T-helper 17 cell (primary cell): ENCODE measurements at regions not wholly inside any gene's neighbourhood (a gene's known extent, or its start where the extent isn't known, plus 50 kb on each side); places are given as distances from the start of the nearest gene placed in this dataset.
A peak's percentile ranks its signal among the peaks of the same experiment; 100 is the strongest.
"Not testable (repeated sequence)": the region's sequence is repeated elsewhere in the genome, so short reads cannot be mapped to it uniquely, and the experiment has no call there.

Experiments
- ATAC-seq: fragments of 150-1000 bp; cut with Tn5 transposase; 2 replicates; pipeline ENCODE4 v1.10.0; 2021; ENCODE audit warnings: mild to moderate bottlenecking, moderate library complexity
- DNase-seq, 3 donors: peaks; one replicate each; pipeline versions ENCODE4 v3.0.0 to v3.0.0-alpha.2; 2020 to 2021
- H3K9me3 ChIP-seq: one replicate; pipeline ENCODE4 v1.7.0; 2013; ENCODE audit warnings: low read length, mild to moderate bottlenecking; ENCODE audit not compliant: control insufficient read depth, poor library complexity, severe bottlenecking
- H3K27ac Mint-ChIP-seq: one replicate; pipeline ENCODE4 v1.8.0; 2022; ENCODE audit warnings: mild to moderate bottlenecking, moderate library complexity, mixed read lengths
- H3K27me3 Mint-ChIP-seq: one replicate; pipeline ENCODE4 v1.8.0; 2022; ENCODE audit warnings: mixed read lengths
- H3K36me3 Mint-ChIP-seq: one replicate; pipeline ENCODE4 v1.8.0; 2022; ENCODE audit warnings: low read depth, mixed read lengths
- H3K4me1 Mint-ChIP-seq: one replicate; pipeline ENCODE4 v1.8.0; 2022; ENCODE audit warnings: mild to moderate bottlenecking, mixed read lengths
- H3K4me3 Mint-ChIP-seq: one replicate; pipeline ENCODE4 v1.8.0; 2022; ENCODE audit warnings: mild to moderate bottlenecking, moderate library complexity, mixed read lengths

DNA sequence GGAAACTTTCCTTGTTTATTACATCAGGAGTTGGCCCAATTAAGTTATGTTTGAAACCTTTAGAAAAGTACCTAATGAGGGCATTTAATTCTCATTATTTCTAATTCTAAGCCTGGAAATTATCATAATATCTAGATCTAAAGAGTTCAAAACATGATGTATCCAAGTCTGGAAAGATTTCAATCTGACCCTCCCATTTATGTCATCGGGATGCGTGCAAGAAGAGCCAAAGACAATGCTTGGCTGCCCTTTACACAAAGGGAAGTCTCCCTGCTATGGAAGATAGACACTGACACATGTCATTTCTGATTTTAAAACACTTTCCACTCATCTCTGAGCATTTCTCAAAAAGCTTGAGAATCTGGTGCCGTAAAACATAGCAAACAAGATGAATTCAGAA lies 222.4 kb downstream of the ANTXR2 start:
- H3K27ac Mint-ChIP-seq, result no peak overlapping the region
- peaks cover 3% of the 10 kb centered on the region for H3K4me1 Mint-ChIP-seq
- no peaks in the 10 kb centered on the region for H3K9me3 ChIP-seq
- no peaks in the 10 kb centered on the region for H3K36me3 Mint-ChIP-seq
- H3K4me3 Mint-ChIP-seq, result no peak overlapping the region
- no peak for DNase-seq
- H3K27me3 Mint-ChIP-seq, result peaks cover 9% of the 10 kb centered on the region
- no peak for ATAC-seq

DNA sequence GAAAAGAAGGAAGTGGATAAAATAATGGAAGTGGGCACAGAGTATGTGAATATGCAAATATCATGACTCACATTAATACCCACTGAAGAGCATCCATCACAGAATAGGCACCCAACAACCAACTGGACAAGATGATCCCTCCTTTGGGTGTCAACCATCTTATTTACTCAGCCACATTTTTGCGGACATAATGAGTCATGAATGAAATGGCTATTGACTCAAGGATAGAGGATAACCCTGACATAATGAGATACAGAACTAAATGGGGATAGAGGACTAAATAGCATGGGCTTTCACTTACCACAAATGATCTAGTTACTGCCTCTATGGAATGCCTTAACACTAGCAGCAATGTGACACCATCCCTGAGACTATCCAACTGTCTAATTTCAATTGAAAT lies 224.7 kb downstream of the ANTXR2 start:
- no peak for DNase-seq
- no peak overlapping the region for H3K27ac Mint-ChIP-seq
- H3K27me3 Mint-ChIP-seq, result peaks cover 9% of the 10 kb centered on the region
- H3K36me3 Mint-ChIP-seq, result no peaks in the 10 kb centered on the region
- H3K4me1 Mint-ChIP-seq, result peaks cover 3% of the 10 kb centered on the region
- peaks cover 7% of the 10 kb centered on the region for H3K9me3 ChIP-seq
- no peak for ATAC-seq
- H3K4me3 Mint-ChIP-seq, result no peak overlapping the region

DNA sequence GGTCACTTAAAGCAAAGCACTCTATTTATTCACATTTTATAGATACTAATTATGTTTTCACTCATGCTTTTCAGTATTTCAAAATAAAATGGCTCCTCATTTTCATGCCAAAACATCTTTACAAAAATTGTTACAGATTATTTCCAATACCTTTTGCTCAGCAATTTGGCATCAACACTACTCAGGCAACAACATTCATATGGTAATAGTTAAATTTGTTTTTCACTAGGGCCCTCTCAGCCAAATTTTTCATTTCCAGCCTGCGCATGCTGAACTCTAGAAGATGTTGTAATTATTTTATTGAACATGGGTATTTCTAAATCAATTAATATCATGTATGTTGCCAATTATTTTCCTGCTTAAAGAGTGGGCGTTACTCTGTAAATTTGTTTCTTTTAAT lies 225.6 kb downstream of the ANTXR2 start:
- Mint-ChIP-seq H3K4me3 (no peak overlapping the region), H3K27ac (no peak overlapping the region), H3K27me3 (peaks cover 4% of the 10 kb centered on the region), H3K36me3 (no peaks in the 10 kb centered on the region), H3K4me1 (no peaks in the 10 kb centered on the region)
- H3K9me3 ChIP-seq, result peaks cover 7% of the 10 kb centered on the region
- ATAC-seq, result no peak
- no peak for DNase-seq

DNA sequence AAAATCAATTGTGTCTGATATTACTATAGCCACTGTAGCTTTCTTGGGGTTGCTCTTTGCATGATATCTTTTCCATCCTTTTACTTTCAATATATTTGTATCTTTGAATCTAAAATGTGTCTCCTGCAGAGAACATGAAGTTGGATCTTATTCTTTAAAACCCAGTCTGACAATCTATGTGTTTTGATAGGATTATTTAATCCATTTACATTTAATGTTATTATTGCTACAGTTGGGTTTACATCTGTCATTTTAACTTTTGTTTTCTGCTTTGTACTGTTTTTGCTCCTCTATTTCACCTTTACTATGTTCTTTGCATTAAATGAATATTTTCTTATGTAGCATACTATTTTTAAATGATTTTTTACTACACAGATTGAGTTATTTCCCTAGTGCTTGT lies 230.9 kb downstream of the ANTXR2 start:
- Mint-ChIP-seq H3K27me3 (no peaks in the 10 kb centered on the region), H3K27ac (no peak overlapping the region), H3K36me3 (no peaks in the 10 kb centered on the region), H3K4me1 (no peaks in the 10 kb centered on the region), H3K4me3 (no peak overlapping the region)
- ATAC-seq, result no peak
- H3K9me3 ChIP-seq, result peaks cover 7% of the 10 kb centered on the region
- DNase-seq, result no peak

DNA sequence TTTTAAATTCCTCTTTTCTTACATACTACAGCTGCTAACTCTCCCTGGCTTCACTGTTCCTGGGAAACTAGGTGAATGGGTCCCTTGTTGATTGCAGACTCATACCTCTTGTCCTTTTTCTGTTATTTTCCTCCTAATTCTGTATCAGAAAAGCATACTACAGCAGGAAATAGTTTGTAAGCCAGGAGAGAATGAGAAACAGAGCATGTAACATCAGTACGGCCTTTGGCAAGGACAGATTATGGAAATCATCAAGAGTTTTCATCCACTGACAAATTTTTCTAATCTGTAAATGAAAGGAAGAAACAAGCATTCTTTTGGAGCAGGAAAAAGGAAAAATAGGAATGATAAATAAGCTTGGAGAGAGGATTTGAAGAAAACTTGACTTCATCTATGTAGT lies 239.2 kb downstream of the ANTXR2 start:
- Mint-ChIP-seq H3K4me1 (no peaks in the 10 kb centered on the region), H3K36me3 (no peaks in the 10 kb centered on the region), H3K4me3 (no peak overlapping the region), H3K27me3 (peaks cover 8% of the 10 kb centered on the region), H3K27ac (no peak overlapping the region)
- ATAC-seq, result no peak
- no peak for DNase-seq
- no peaks in the 10 kb centered on the region for H3K9me3 ChIP-seq

DNA sequence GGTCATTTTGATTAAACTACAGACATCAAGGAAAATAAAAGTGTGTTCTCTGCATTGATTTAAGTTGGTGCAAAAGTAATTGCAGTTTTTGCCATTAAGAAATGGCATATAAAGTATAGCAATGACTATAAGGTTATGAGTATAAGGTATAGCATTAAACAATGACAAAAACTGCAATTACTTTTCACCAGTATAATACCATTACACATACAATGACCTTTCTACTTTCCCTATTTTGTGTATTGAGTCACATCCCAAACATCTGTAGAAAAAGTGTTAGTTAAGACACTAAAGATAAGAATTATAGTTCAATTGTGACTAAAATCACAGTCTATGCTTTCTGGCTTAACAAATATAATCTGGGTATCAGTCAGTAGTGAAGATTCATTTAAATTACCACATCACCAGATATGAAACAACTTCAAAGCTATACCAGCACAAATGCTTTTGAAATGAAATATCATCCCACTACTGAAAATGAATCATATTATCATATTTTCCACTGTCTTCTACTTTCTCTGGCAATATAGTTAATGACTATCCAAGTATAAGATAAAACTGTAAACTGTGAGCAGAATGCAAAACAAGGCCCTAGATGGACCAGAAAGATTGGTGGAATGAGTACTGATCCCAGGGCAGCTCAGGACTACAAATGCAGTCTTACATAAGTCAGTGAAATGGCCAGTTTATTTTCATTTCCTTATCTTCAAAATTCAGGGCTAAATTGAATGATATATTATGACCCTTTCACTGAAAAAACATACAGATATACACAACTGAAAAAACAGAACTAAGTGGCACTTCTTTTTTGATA lies 241.1 kb downstream of the ANTXR2 start:
- ATAC-seq (no peak), DNase-seq (no peak)
- H3K27me3 Mint-ChIP-seq, result peaks cover 8% of the 10 kb centered on the region
- no peak overlapping the region for H3K4me3 Mint-ChIP-seq
- no peak overlapping the region for H3K27ac Mint-ChIP-seq
- H3K4me1 Mint-ChIP-seq, result no peaks in the 10 kb centered on the region
- no peaks in the 10 kb centered on the region for H3K36me3 Mint-ChIP-seq
- H3K9me3 ChIP-seq, result no peaks in the 10 kb centered on the region

DNA sequence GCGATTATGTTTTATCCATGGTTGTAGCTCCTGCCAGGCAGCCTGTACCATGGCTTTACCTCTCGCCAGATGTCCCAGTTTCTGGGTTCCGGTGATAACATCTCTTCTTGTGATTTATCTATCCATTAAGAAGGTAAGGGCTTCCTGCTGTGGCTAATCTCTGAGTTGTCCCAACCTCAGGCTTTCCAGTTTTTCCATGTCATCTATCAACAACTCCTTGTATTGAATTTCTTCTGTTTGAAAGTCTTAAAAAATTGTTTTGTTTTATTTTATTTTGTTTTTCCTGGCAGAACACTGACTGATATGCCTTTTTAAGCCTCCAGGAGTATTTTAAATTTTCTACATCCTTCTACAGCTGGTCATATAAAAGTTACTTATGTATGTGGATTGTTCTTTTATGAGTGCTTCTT lies 241.9 kb downstream of the ANTXR2 start:
- peaks cover 8% of the 10 kb centered on the region for H3K27me3 Mint-ChIP-seq
- no peaks in the 10 kb centered on the region for H3K4me1 Mint-ChIP-seq
- no peak overlapping the region for H3K4me3 Mint-ChIP-seq
- DNase-seq (no peak), ATAC-seq (no peak)
- H3K36me3 Mint-ChIP-seq, result no peaks in the 10 kb centered on the region
- no peak overlapping the region for H3K27ac Mint-ChIP-seq
- no peaks in the 10 kb centered on the region for H3K9me3 ChIP-seq

DNA sequence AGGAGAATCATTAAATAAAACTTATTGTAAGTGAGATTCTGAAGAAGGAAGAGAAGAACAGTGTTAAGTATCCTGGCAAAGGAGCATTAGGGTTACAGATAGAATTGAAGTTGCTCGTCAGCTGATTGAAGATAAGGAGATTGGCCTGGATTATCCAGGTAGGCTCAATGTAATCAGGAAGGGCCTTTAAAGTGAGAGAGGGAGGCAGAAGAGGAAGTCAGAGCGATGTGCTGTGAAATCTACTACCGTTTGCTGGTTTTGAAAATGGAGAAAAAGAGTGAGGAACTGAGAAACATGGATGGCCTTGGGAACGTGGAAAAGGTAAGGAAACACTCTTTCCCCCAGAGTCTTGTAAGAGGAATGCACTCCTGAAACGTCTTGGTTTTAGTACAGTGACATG lies 245.7 kb downstream of the ANTXR2 start:
- Mint-ChIP-seq H3K4me3 (no peak overlapping the region), H3K27me3 (peaks cover 8% of the 10 kb centered on the region), H3K27ac (no peak overlapping the region), H3K36me3 (no peaks in the 10 kb centered on the region), H3K4me1 (no peaks in the 10 kb centered on the region)
- DNase-seq (no peak), ATAC-seq (no peak)
- H3K9me3 ChIP-seq, result no peaks in the 10 kb centered on the region

DNA sequence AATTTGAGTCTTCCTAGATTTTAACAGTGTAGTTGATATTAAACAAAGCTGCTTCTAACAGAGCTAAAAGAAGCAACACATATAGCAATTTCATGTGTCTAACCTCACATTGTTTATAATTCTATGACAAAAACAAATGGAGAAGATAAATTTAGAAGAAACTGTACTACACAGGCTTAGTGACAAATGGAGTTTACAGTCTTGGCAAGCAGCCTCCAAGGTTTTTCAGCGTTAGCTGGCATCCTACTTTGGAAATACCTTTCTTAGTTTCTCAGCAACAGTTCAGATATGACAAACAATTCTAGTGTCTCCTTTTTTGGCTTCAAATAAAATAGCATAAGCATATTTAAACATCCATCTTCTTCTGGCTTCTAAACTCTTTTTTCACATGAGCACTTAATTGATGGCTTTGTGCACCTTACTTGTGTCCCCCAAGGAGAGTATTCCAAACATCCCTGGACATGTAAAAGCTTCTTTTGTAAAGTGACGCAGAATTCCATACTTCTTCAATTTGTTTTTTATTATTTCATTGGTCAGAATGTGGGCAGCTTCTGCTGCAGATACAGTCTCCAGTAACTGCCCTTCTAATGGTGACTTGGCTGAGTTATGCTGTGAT lies 249.8 kb downstream of the ANTXR2 start:
- ATAC-seq, result no peak
- Mint-ChIP-seq H3K36me3 (no peaks in the 10 kb centered on the region), H3K4me1 (no peaks in the 10 kb centered on the region), H3K27me3 (peaks cover under 1% of the 10 kb centered on the region), H3K4me3 (no peak overlapping the region), H3K27ac (no peak overlapping the region)
- no peak for DNase-seq
- no peaks in the 10 kb centered on the region for H3K9me3 ChIP-seq

DNA sequence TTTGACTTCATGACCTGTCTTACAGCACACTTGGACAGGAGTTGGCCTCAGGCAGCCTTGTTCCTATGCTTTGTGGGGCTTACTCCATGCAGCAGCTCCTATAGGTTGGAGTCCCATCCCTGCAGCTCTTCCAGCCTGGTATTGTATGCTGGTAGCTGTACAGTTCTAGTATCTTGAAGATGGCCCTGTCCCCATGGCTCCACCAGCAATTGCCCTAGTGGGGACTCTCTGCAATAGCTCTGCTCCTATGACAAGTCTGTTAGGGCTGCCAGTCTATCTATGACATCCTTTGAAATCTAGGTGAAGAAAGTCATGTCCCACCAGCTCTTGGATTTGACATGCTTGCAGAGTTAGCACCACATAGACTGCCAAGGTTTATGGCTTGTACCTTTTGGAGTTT lies 252.6 kb downstream of the ANTXR2 start:
- H3K4me1 Mint-ChIP-seq, result no peaks in the 10 kb centered on the region
- no peaks in the 10 kb centered on the region for H3K36me3 Mint-ChIP-seq
- H3K9me3 ChIP-seq, result no peaks in the 10 kb centered on the region
- peaks cover 5% of the 10 kb centered on the region for H3K27me3 Mint-ChIP-seq
- ATAC-seq (peak; percentile 35), DNase-seq (no peak)
- no peak overlapping the region for H3K4me3 Mint-ChIP-seq
- no peak overlapping the region for H3K27ac Mint-ChIP-seq

DNA sequence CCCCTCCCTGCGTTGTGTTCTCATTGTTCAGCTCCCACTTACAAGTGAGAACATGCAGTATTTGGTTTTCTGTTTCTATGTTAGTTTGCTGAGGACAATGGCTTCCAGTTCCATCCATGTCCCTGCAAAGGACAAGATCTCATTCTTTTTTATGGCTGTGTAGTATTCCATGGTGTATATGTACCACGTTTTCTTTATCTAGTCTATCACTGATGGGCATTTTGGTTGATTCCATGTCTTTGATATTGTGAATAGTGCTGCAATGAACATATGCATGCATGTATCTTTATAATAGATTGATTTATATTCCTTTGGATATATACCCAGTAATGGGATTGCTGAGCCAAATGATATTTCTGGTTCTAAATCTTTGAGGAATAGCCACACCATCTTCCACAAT lies 265.1 kb downstream of the ANTXR2 start:
- not testable (repeated sequence) for H3K27ac Mint-ChIP-seq, H3K4me1 Mint-ChIP-seq, ATAC-seq, H3K36me3 Mint-ChIP-seq, H3K9me3 ChIP-seq, H3K4me3 Mint-ChIP-seq, DNase-seq
- H3K27me3 Mint-ChIP-seq, result peaks cover 14% of the 10 kb centered on the region

DNA sequence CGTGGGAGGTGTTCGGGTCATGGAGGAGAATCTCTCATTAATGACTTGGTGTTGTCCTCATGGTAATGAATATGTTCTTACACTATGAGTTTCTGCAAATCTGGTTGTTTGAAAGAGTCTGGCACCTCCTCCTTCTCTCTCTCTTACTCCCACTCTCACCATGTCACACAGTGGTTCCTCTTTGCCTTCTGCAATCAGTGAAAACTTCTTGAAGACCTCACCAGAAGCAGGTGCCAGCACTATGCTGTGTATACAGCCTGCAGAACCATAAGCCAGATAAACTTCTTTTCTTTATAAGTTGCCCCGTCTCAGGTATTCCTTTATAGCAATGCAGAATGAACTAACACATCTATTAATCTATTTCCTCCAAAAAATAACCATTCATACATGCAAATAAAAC lies 275.0 kb downstream of the ANTXR2 start:
- peaks cover 6% of the 10 kb centered on the region for H3K27me3 Mint-ChIP-seq
- H3K4me3 Mint-ChIP-seq, result no peak overlapping the region
- H3K4me1 Mint-ChIP-seq, result no peaks in the 10 kb centered on the region
- peak overlapping the region; percentile 16 for H3K27ac Mint-ChIP-seq
- H3K9me3 ChIP-seq, result no peaks in the 10 kb centered on the region
- H3K36me3 Mint-ChIP-seq, result peaks cover 2% of the 10 kb centered on the region
- ATAC-seq, result no peak
- DNase-seq, result no peak

DNA sequence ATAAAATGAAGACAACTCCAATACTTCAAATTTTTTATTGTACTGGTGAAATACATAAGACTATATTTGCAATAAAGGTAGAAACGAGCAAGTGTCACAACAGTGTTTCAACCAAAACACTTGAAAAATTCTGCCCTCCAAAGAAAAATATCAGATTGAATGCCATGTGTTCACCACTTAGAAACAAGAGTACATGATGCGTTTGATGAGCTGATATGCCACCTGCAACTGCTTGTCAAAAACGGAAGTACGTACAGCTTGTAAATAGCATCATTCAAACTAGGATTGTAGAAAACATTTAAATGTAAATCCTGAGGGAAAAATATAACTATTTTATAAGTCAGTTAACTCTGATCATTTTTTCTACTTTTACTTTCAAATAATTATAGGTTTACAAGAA lies 276.1 kb downstream of the ANTXR2 start:
- no peaks in the 10 kb centered on the region for H3K9me3 ChIP-seq
- H3K4me3 Mint-ChIP-seq, result no peak overlapping the region
- DNase-seq (no peak), ATAC-seq (no peak)
- H3K27me3 Mint-ChIP-seq, result peaks cover 6% of the 10 kb centered on the region
- no peaks in the 10 kb centered on the region for H3K4me1 Mint-ChIP-seq
- no peak overlapping the region for H3K27ac Mint-ChIP-seq
- H3K36me3 Mint-ChIP-seq, result peaks cover 2% of the 10 kb centered on the region

DNA sequence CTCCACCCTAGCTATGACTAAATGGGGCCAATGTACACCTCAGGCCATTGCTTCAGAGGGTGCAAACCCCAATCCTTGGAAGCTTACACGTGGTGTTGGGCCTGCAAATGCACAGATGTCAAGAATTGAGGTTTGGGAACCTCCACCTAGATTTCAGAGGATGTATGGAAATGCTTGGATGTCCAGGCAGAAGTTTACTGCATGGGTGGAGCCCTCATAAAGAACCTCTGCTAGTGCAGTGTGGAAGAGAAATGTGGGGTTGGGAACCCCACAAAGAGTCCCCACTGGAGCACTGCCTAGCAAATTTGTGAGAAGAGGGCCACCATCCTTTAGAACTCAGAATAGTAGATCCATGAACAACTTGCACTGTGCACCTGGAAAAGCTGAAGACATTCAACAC lies 284.1 kb downstream of the ANTXR2 start:
- Mint-ChIP-seq H3K36me3 (no peaks in the 10 kb centered on the region), H3K4me1 (no peaks in the 10 kb centered on the region), H3K27ac (no peak overlapping the region), H3K4me3 (no peak overlapping the region), H3K27me3 (no peaks in the 10 kb centered on the region)
- H3K9me3 ChIP-seq, result no peaks in the 10 kb centered on the region
- no peak for DNase-seq
- ATAC-seq, result no peak
